Tibial artery (tissue), 4 donors: ENCODE measurements at regions not wholly inside any gene's neighbourhood (a gene's known extent, or its start where the extent isn't known, plus 50 kb on each side); places are given as distances from the start of the nearest gene placed in this dataset.

Experiments
- DNase-seq, 2 donors: peaks; one replicate each; pipeline ENCODE4 v3.0.0-alpha.2; 2019
- H3K27ac ChIP-seq, 2 donors: fragments of 200-600 bp; sonication (generic) in 1 of 2; 1 replicate in 1 of 2; 2 replicates in 1 of 2; pipeline ENCODE4 v1.5.1; 2018 to 2019; ENCODE audit warnings: mild to moderate bottlenecking in 1 of 2
- H3K27me3 ChIP-seq, 2 donors: fragments of 200-600 bp; sonication (generic) in 1 of 2; one replicate each; pipeline versions ENCODE4 v1.5.1 to v1.6.0; 2016 to 2019
- H3K36me3 ChIP-seq, 3 donors: fragments of 200-600 bp; sonication (generic) in 2 of 3; one replicate each; pipeline ENCODE4 v1.5.1; 2016 to 2019; ENCODE audit warnings: mild to moderate bottlenecking in 2 of 3
- H3K4me1 ChIP-seq, 4 donors: fragments of 200-600 bp; sonication (generic) in 2 of 4; 1 replicate in 3 of 4; 2 replicates in 1 of 4; pipeline ENCODE4 v1.5.1; 2016 to 2019
- H3K4me3 ChIP-seq, 2 donors: fragments of 200-600 bp; sonication (generic) in 1 of 2; 1 replicate in 1 of 2; 2 replicates in 1 of 2; pipeline ENCODE4 v1.5.1; 2018 to 2019; ENCODE audit warnings: mild to moderate bottlenecking in 2 of 2
- H3K9me3 ChIP-seq, 3 donors: fragments of 200-600 bp; sonication (generic) in 1 of 3; one replicate each; pipeline ENCODE4 v1.5.1; 2016 to 2019
- CTCF ChIP-seq, 2 experiments: fragments of 200-600 bp in 1 of 2; fragments of 450-650 bp in 1 of 2; IDR thresholded peaks; one replicate each; pipeline ENCODE4 v1.5.1; 2017 to 2019; ENCODE audit warnings: antibody characterized with exemption in 2 of 2, mild to moderate bottlenecking in 1 of 2, moderate library complexity in 1 of 2
- intact Hi-C: fragments of 100-400 bp; cut with DNase I; formaldehyde crosslinking; loops from one replicate; pipeline ENCODE4 v1.15.0; 2023; ENCODE audit warnings: low total_unique reads

DNA sequence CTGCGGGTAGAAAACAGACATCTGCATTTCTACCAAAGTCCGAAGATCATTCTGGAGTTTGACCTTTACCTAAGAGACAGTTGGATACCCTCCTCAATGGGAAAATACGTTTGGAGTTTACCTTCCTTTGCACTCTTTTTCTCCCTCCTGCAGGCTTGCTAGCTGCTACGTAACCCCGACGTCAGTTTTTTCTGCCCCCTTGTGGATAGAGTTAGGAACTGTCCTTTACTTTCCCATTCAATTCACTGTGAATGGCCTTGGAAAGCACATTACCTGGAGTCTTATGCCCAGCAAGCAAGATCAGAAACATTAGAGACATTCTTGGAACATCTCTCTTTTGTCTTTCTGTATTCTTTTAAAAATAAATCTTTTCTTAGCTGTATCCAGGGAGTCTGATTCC is 250.7 kb downstream of the NAP1L3 start:
- H3K27ac ChIP-seq = no peak overlapping the region
- H3K9me3 ChIP-seq = no peaks in the 10 kb centered on the region
- peak; percentile 27 to 45 for TF ChIP-seq CTCF (IDR thresholded peaks at IDR 0.05)
- no peak for DNase-seq
- peaks cover 0 to 6% (median 0%) of the 10 kb centered on the region in 4 donors for H3K4me1 ChIP-seq
- no peak overlapping the region for H3K4me3 ChIP-seq
- H3K36me3 ChIP-seq = no peaks in the 10 kb centered on the region
- H3K27me3 ChIP-seq = no peaks in the 10 kb centered on the region
- intact Hi-C loops = no loop called here

- intact Hi-C loops = no loop called here
- DNase-seq = no peak
Observed at GRCh38 chrX:93420525-93421082, 252.8 kb downstream of the NAP1L3 start.

DNA sequence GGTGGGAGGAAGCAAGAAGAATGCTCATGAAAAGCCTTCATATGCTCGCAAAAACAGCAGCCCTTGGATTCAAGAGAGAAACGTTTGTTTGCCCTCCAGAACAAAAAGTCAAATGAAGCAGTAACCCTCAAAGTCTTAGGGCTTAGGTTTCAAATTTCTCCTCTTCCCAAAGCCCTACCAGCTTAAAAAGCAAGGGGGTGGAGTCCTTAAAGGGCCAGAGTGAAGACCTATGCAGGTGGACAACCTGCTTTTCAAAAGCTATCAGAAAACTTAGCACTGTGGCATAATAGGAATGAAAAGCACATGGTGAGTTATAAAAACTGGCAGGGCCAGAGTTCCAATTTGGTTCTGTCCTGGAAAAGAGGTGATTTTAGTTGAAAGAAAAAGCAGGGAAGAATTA is 253.3 kb downstream of the NAP1L3 start:
- no peak for TF ChIP-seq CTCF (IDR thresholded peaks at IDR 0.05)
- Histone ChIP-seq H3K27ac (no peak overlapping the region), H3K9me3 (no peaks in the 10 kb centered on the region), H3K36me3 (no peaks in the 10 kb centered on the region), H3K4me3 (no peak overlapping the region), H3K4me1 (peaks cover 0 to 6% (median 0%) of the 10 kb centered on the region in 4 donors), H3K27me3 (no peaks in the 10 kb centered on the region)
- intact Hi-C loops = no loop called here
- DNase-seq = no peak

More at GRCh38 chrX:93420525-93421082, 252.8 kb downstream of the NAP1L3 start:
- Histone ChIP-seq H3K4me3 (no peak overlapping the region), H3K36me3 (no peaks in the 10 kb centered on the region), H3K27me3 (no peaks in the 10 kb centered on the region), H3K4me1 (peaks cover 0 to 6% (median 0%) of the 10 kb centered on the region in 4 donors), H3K27ac (no peak overlapping the region), H3K9me3 (no peaks in the 10 kb centered on the region)
- TF ChIP-seq CTCF (IDR thresholded peaks at IDR 0.05) = no peak

- no peaks in the 10 kb centered on the region for H3K27me3 ChIP-seq
- no peak for DNase-seq
- H3K36me3 ChIP-seq = no peaks in the 10 kb centered on the region
- H3K4me1 ChIP-seq = peaks cover 0 to 6% (median 0%) of the 10 kb centered on the region in 4 donors
- H3K27ac ChIP-seq = no peak overlapping the region
- H3K9me3 ChIP-seq = no peaks in the 10 kb centered on the region
- intact Hi-C loops = no loop called here
- H3K4me3 ChIP-seq = no peak overlapping the region
- no peak for TF ChIP-seq CTCF (IDR thresholded peaks at IDR 0.05)
Observed at GRCh38 chrX:93419642-93420041, 253.7 kb downstream of the NAP1L3 start.

- Histone ChIP-seq H3K4me1 (no peaks in the 10 kb centered on the region), H3K9me3 (no peaks in the 10 kb centered on the region), H3K27ac (no peak overlapping the region), H3K36me3 (no peaks in the 10 kb centered on the region), H3K4me3 (no peak overlapping the region), H3K27me3 (no peaks in the 10 kb centered on the region)
- intact Hi-C loops = no loop called here
- no peak for DNase-seq
- no peak for TF ChIP-seq CTCF (IDR thresholded peaks at IDR 0.05)
Observed at GRCh38 chrX:93404121-93404520, 269.3 kb downstream of the NAP1L3 start.

GRCh38 chrX:93354651-93355050 is 318.7 kb downstream of the NAP1L3 start:
- TF ChIP-seq CTCF (IDR thresholded peaks at IDR 0.05) = no peak
- intact Hi-C loops = no loop called here

More at GRCh38 chrX:93354651-93355050, 318.7 kb downstream of the NAP1L3 start:
- no peaks in the 10 kb centered on the region for H3K27me3 ChIP-seq
- no peak for DNase-seq
- H3K4me3 ChIP-seq = no peak overlapping the region
- H3K27ac ChIP-seq = no peak overlapping the region
- H3K36me3 ChIP-seq = no peaks in the 10 kb centered on the region
- no peaks in the 10 kb centered on the region for H3K4me1 ChIP-seq
- no peaks in the 10 kb centered on the region for H3K9me3 ChIP-seq
